Fibroblast of lung (primary cell): ENCODE measurements at regions not wholly inside any gene's neighbourhood (a gene's known extent, or its start where the extent isn't known, plus 50 kb on each side); places are given as distances from the start of the nearest gene placed in this dataset.

Experiments used
- DNase-seq, 2 donors: peaks; one replicate each; pipeline versions ENCODE4 v3.0.0 to v3.0.0-alpha.2; 2010; ENCODE audit warnings: low read depth in 2 of 2
- H2AFZ ChIP-seq: 2 replicates; pipeline ENCODE4 v1.5.1; 2012; ENCODE audit warnings: low read length, control low read depth, inconsistent platforms
- H3K27ac ChIP-seq: 2 replicates; pipeline ENCODE4 v1.5.1; 2011; ENCODE audit warnings: low read length, control low read depth; ENCODE audit not compliant: insufficient read depth
- H3K27me3 ChIP-seq: 2 replicates; pipeline ENCODE4 v1.5.1; 2011; ENCODE audit warnings: mild to moderate bottlenecking, low read length; ENCODE audit not compliant: control insufficient read depth, insufficient read depth
- H3K36me3 ChIP-seq: 2 replicates; pipeline ENCODE4 v1.5.1; 2011; ENCODE audit warnings: low read length; ENCODE audit not compliant: control insufficient read depth, insufficient read depth
- H3K4me1 ChIP-seq: 2 replicates; pipeline ENCODE4 v1.5.1; 2011; ENCODE audit warnings: low read length; ENCODE audit not compliant: control insufficient read depth, insufficient read depth; ENCODE audit errors: extremely low read depth
- H3K4me2 ChIP-seq: 2 replicates; pipeline ENCODE4 v1.5.1; 2011; ENCODE audit warnings: low read length, control low read depth; ENCODE audit not compliant: insufficient read depth; ENCODE audit errors: extremely low read depth
- H3K4me3 ChIP-seq, 4 experiments: fragments of 200-600 bp in 1 of 4; sonication (generic) in 1 of 4; replicated peaks in 1 of 4; 2 replicates each; pipeline ENCODE4 v1.5.1; 2011 to 2016; ENCODE audit warnings: low read length in 4 of 4, low read depth in 3 of 4, mild to moderate bottlenecking in 3 of 4, control low read depth in 2 of 4, inconsistent platforms in 1 of 4, mixed read lengths in 1 of 4; ENCODE audit not compliant: insufficient read depth in 1 of 4; ENCODE audit errors: control extremely low read depth in 1 of 4
- H3K79me2 ChIP-seq: 2 replicates; pipeline ENCODE4 v1.5.1; 2012; ENCODE audit warnings: mild to moderate bottlenecking, low read length, inconsistent platforms; ENCODE audit not compliant: control insufficient read depth, insufficient read depth
- H3K9ac ChIP-seq: 2 replicates; pipeline ENCODE4 v1.5.1; 2011; ENCODE audit warnings: mild to moderate bottlenecking, low read length, control low read depth; ENCODE audit not compliant: insufficient read depth
- H3K9me3 ChIP-seq: 2 replicates; pipeline ENCODE4 v1.5.1; 2012; ENCODE audit warnings: low read depth, low read length; ENCODE audit not compliant: control insufficient read depth, insufficient read depth
- H4K20me1 ChIP-seq: 2 replicates; pipeline ENCODE4 v1.5.1; 2011; ENCODE audit warnings: low read length; ENCODE audit not compliant: control insufficient read depth, insufficient read depth; ENCODE audit errors: extremely low read depth
- EZH2 ChIP-seq: IDR thresholded peaks from 2 replicates; pipeline ENCODE4 v1.5.1; 2012; ENCODE audit warnings: low read length, control low read depth, mild to moderate bottlenecking; ENCODE audit errors: missing control alignments
- TF ChIP-seq, protein P1 (sequence below), 2 donors: IDR thresholded peaks in 1 of 2; conservative IDR thresholded peaks in 1 of 2; 1 replicate in 1 of 2; 2 replicates in 1 of 2; pipeline ENCODE4 v1.5.1; 2011 to 2012; ENCODE audit warnings: low read length in 2 of 2, control low read depth in 1 of 2, inconsistent platforms in 1 of 2, low read depth in 1 of 2, mild to moderate bottlenecking in 1 of 2

DNA sequence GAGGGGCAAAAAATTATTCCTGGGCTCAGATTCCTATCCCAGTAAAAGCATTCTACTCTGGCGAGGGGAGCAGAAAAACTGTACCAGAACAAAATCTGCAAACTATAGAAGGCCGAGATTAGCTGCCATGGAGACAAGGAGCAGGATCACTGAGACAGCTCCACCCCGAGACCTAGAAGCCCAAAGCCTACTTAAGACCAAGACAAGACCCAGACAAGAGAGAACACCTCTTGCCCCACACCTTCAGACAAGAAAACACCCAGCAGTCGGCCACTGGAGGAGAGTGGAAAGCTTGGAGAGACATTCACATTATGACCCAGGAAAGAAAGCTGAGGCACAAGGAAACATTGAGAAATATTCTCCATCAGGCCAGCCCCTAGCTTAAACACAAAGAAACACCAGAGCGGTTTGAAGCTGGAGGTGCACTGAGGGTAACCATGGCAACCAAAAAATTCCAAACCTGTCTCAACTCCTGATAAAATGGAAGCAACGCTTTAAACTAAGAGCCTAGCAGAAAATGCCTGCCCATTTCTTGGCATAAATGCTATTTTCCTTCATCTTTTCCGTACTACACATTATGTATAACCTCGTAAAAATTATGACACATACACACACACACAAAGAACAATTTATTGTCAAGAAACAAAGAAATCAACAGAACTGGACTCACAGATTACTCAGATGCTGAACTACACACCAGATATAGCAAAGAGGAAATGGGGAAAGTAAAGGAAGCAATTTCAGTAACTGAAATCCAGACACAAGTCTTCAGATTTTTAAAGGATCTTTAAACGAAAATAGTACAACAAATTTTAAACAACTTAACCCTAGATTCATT lies 53.8 kb upstream of the FTMT start:
- no peak for TF ChIP-seq EZH2
- TF ChIP-seq, protein P1, sequence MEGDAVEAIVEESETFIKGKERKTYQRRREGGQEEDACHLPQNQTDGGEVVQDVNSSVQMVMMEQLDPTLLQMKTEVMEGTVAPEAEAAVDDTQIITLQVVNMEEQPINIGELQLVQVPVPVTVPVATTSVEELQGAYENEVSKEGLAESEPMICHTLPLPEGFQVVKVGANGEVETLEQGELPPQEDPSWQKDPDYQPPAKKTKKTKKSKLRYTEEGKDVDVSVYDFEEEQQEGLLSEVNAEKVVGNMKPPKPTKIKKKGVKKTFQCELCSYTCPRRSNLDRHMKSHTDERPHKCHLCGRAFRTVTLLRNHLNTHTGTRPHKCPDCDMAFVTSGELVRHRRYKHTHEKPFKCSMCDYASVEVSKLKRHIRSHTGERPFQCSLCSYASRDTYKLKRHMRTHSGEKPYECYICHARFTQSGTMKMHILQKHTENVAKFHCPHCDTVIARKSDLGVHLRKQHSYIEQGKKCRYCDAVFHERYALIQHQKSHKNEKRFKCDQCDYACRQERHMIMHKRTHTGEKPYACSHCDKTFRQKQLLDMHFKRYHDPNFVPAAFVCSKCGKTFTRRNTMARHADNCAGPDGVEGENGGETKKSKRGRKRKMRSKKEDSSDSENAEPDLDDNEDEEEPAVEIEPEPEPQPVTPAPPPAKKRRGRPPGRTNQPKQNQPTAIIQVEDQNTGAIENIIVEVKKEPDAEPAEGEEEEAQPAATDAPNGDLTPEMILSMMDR (conservative IDR thresholded peaks at IDR 0.05 in 1 of 2, IDR thresholded peaks at IDR 0.05 in 1 of 2; ENCODE audit: low read depth in 1 of 2, low read length in 2 of 2), result no peak
- no peaks in the 10 kb centered on the region for H3K9me3 ChIP-seq
- no peaks in the 10 kb centered on the region for H4K20me1 ChIP-seq
- no peak overlapping the region for H3K4me2 ChIP-seq
- H3K27me3 ChIP-seq, result no peaks in the 10 kb centered on the region
- H3K27ac ChIP-seq, result no peak overlapping the region
- no peaks in the 10 kb centered on the region for H3K79me2 ChIP-seq
- H3K9ac ChIP-seq, result no peak overlapping the region
- no peak overlapping the region for H3K4me3 ChIP-seq
- H3K4me1 ChIP-seq, result no peaks in the 10 kb centered on the region
- H2AFZ ChIP-seq, result no peak overlapping the region
- no peak for DNase-seq
- H3K36me3 ChIP-seq, result no peaks in the 10 kb centered on the region
